HT1080 (cell line): ENCODE measurements at regions not wholly inside any gene's neighbourhood (a gene's known extent, or its start where the extent isn't known, plus 50 kb on each side); places are given as distances from the start of the nearest gene placed in this dataset.

ENCODE experiments used
- DNase-seq: peaks from one replicate; pipeline ENCODE4 v3.0.0-alpha.2; 2015; ENCODE audit warnings: low read depth

GRCh38 chr6:104575536-104575935 lies 284.2 kb downstream of the HACE1 start:
- no peak for DNase-seq

GRCh38 chr6:104574135-104574750 lies 285.5 kb downstream of the HACE1 start:
- DNase-seq, result no peak

GRCh38 chr6:104573350-104573749 lies 286.4 kb downstream of the HACE1 start:
- DNase-seq, result no peak

GRCh38 chr6:104572901-104573300 lies 286.8 kb downstream of the HACE1 start:
- no peak for DNase-seq

GRCh38 chr6:104566411-104566810 lies 293.3 kb downstream of the HACE1 start:
- peak; percentile 89 for DNase-seq

GRCh38 chr6:104563306-104563705 lies 296.4 kb downstream of the HACE1 start:
- DNase-seq, result no peak

- no peak for DNase-seq
Measured at GRCh38 chr6:104559435-104560202, 300.1 kb downstream of the HACE1 start.

- DNase-seq, result no peak
Measured at GRCh38 chr6:104558746-104559145, 301.0 kb downstream of the HACE1 start.

GRCh38 chr6:104548297-104548696 lies 311.4 kb downstream of the HACE1 start:
- peak; percentile 32 for DNase-seq

- no peak for DNase-seq
Measured at GRCh38 chr6:104541411-104541810, 318.3 kb downstream of the HACE1 start.

- no peak for DNase-seq
Measured at GRCh38 chr6:104540743-104541142, 319.0 kb downstream of the HACE1 start.

- DNase-seq, result no peak
Measured at GRCh38 chr6:104539173-104539572, 320.5 kb downstream of the HACE1 start.

GRCh38 chr6:104537872-104538271 lies 321.8 kb downstream of the HACE1 start:
- no peak for DNase-seq

GRCh38 chr6:104537180-104537579 lies 322.5 kb downstream of the HACE1 start:
- peak; percentile 63 for DNase-seq

GRCh38 chr6:104532462-104532861 lies 327.3 kb downstream of the HACE1 start:
- no peak for DNase-seq

- DNase-seq, result no peak
Measured at GRCh38 chr6:104531646-104532045, 328.1 kb downstream of the HACE1 start.

GRCh38 chr6:104527761-104528415 lies 331.8 kb downstream of the HACE1 start:
- DNase-seq, result peak; percentile 37

- no peak for DNase-seq
Measured at GRCh38 chr6:104527311-104527710, 332.4 kb downstream of the HACE1 start.

- no peak for DNase-seq
Measured at GRCh38 chr6:104526376-104526775, 333.3 kb downstream of the HACE1 start.

- DNase-seq, result peak; percentile 70
Measured at GRCh38 chr6:104525677-104526322, 333.9 kb downstream of the HACE1 start.

- no peak for DNase-seq
Measured at GRCh38 chr6:104522533-104522932, 337.2 kb downstream of the HACE1 start.

- no peak for DNase-seq
Measured at GRCh38 chr6:104521176-104521575, 338.5 kb downstream of the HACE1 start.
